ENCODE measurements at regions not wholly inside any gene's neighbourhood (a gene's known extent, or its start where the extent isn't known, plus 50 kb on each side); places are given as distances from the start of the nearest gene placed in this dataset.
A peak's percentile ranks its signal among the peaks of the same experiment; 100 is the strongest.

DNA sequence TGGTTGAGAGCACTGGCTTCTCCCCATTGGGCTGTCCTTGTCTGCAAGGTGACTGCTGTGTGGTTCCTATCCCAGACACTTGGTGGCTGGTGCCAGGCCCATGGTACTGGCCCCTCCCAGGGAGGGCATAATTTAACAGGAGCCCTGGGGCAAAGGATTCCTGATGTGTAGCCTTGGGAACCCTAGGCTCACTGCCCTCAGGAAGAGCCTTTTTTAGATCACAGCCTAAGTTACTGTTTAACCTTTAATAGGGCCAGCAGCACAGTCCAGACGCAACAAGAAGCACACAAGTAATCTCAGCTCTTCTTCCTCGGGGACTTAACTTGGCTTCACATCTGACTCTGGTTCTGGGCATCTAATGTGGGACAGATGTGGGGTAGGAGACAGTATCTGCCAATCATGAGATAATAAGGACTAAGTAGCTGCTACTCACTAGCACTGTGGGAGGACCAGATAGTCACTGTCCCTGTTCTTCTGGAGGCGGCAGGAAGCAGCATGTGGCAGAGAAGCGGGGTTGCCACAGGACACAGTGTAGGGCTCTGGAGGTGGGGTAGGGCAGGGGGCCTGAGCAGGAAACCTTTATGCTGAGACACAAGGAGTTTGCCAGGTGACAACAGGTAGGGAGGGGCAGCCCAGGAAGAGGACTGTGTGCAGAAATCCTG, 136.3 kb downstream of the TMEM17 start:
- Mint-ChIP-seq H3K27me3 (no peaks in the 10 kb centered on the region), H3K9me3 (peaks cover 0 to 10% (median 2%) of the 10 kb centered on the region in 7 donors), H3K4me1 (no peaks in the 10 kb centered on the region), H3K27ac (no peak overlapping the region), H3K4me3 (no peak overlapping the region), H3K36me3 (no peaks in the 10 kb centered on the region)
- peaks cover 0 to 8% of the 10 kb centered on the region in 2 experiments for H3K9me3 ChIP-seq (ENCODE audit: control insufficient read depth in 2 of 2, low read length in 2 of 2)
- H3K36me3 ChIP-seq (ENCODE audit: control insufficient read depth, insufficient read depth, low read length): no peaks in the 10 kb centered on the region
- DNase-seq (no peak), ATAC-seq (ENCODE audit: low read depth in 2 of 2) (no peak)
- H3K4me3 ChIP-seq (ENCODE audit: low read depth, low read length): no peak overlapping the region
- no peaks in the 10 kb centered on the region for H3K4me1 ChIP-seq (ENCODE audit: control insufficient read depth, insufficient read depth, low read length, poor library complexity, severe bottlenecking)
- H3K27me3 ChIP-seq (ENCODE audit: control insufficient read depth, insufficient read depth, low read length): no peaks in the 10 kb centered on the region
- no peak overlapping the region for H3K27ac ChIP-seq (ENCODE audit: insufficient read depth, low read length, poor library complexity, severe bottlenecking)

DNA sequence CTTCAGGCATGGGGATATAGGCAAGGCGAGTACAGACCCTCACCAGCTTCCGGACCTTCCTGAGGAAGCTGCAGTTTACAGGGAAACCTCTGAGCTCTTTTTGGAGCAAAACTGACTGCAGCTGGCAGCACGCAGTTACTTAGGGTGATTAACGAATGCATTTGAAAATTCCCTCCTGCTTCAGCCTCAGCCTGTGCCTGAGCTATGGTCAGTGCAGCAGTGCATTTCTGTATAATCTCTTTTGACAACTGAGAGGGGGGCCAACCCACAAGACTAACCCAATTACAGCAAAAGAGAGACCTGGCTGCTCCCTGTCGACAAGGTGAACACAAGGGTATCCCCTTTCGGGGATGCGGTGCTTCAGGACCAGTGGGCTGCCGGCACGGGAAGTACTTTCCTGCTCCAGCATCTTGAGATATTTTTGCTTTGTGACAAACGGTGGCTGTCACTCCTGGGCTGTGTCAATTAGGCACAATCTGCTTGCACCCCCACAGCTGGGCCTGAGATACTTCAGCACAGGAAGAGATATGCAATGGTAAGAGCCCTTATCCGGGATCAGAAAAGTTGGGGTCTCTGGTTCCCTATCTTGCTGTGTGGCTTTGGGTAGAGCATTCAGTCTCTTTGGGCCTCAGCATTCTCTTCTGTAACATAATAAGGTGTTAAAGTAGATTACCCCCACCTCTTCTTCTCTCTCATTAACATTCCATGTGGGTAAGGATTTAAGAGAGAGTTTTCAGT, 141.0 kb downstream of the TMEM17 start:
- Mint-ChIP-seq H3K27me3 (no peaks in the 10 kb centered on the region), H3K9me3 (no peaks in the 10 kb centered on the region), H3K4me3 (no peak overlapping the region), H3K4me1 (no peaks in the 10 kb centered on the region), H3K36me3 (no peaks in the 10 kb centered on the region), H3K27ac (peak overlapping the region in 1 of 3 donors; percentile 38)
- no peaks in the 10 kb centered on the region for H3K4me1 ChIP-seq (ENCODE audit: control insufficient read depth, insufficient read depth, low read length, poor library complexity, severe bottlenecking)
- H3K36me3 ChIP-seq (ENCODE audit: control insufficient read depth, insufficient read depth, low read length): no peaks in the 10 kb centered on the region
- no peaks in the 10 kb centered on the region for H3K27me3 ChIP-seq (ENCODE audit: control insufficient read depth, insufficient read depth, low read length)
- H3K4me3 ChIP-seq (ENCODE audit: low read depth, low read length): no peak overlapping the region
- no peak overlapping the region for H3K27ac ChIP-seq (ENCODE audit: insufficient read depth, low read length, poor library complexity, severe bottlenecking)
- ATAC-seq (ENCODE audit: low read depth in 2 of 2) (no peak), DNase-seq (no peak)
- no peaks in the 10 kb centered on the region for H3K9me3 ChIP-seq (ENCODE audit: control insufficient read depth in 2 of 2, low read length in 2 of 2)

DNA sequence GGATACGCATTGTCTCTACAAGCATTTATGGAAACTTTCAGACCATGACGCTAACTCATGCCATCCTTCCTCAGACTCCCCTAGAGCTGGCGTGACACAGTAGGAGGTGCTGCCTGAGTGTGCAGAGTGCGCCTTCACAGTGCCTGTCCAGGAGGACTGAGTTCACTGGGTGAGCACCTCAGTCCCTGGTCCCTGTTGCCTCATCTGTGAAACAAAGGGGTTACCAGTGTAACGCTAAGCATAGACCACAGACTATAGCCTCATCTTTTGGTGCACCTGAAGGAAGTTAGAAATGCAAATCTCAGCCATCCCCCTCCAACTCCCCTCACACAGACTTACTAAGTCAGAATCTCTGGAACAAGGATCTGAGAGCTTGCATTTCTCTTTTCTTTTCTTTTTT, 142.8 kb downstream of the TMEM17 start:
- no peak overlapping the region for H3K4me3 Mint-ChIP-seq

DNA sequence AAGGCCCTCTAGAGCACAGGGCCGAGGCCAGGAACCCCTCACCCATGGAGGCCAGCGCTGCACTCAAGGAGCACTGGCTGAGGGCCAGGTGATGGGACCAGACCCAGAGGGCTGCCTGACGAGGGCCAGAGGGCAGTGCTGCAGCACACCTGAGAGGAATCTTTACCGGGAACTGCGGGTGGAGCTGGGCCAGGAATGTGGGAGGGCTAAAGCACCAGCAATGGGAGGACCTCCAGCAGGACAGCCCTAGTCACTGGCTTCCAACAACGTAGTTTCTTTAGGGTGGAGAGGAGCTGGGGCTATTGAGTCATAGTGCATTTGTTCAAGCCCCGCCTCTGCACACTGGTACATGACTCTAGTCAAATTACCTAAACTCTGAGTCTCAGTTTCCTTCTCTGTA, 143.4 kb downstream of the TMEM17 start:
- H3K27me3 ChIP-seq (ENCODE audit: control insufficient read depth, insufficient read depth, low read length): no peaks in the 10 kb centered on the region
- H3K9me3 ChIP-seq (ENCODE audit: control insufficient read depth in 2 of 2, low read length in 2 of 2): no peaks in the 10 kb centered on the region
- no peak overlapping the region for H3K4me3 ChIP-seq (ENCODE audit: low read depth, low read length)
- Mint-ChIP-seq H3K4me3 (no peak overlapping the region), H3K4me1 (peaks cover 0 to 2% (median 0%) of the 10 kb centered on the region in 4 donors), H3K27ac (no peak overlapping the region), H3K27me3 (no peaks in the 10 kb centered on the region), H3K36me3 (no peaks in the 10 kb centered on the region), H3K9me3 (no peaks in the 10 kb centered on the region)
- DNase-seq: no peak
- no peaks in the 10 kb centered on the region for H3K4me1 ChIP-seq (ENCODE audit: control insufficient read depth, insufficient read depth, low read length, poor library complexity, severe bottlenecking)
- H3K27ac ChIP-seq (ENCODE audit: insufficient read depth, low read length, poor library complexity, severe bottlenecking): no peak overlapping the region
- ATAC-seq (ENCODE audit: low read depth in 2 of 2): no peak
- no peaks in the 10 kb centered on the region for H3K36me3 ChIP-seq (ENCODE audit: control insufficient read depth, insufficient read depth, low read length)

More for the DNA sequence above, 142.8 kb downstream of the TMEM17 start:
- Mint-ChIP-seq H3K9me3 (no peaks in the 10 kb centered on the region), H3K27ac (no peak overlapping the region), H3K36me3 (no peaks in the 10 kb centered on the region), H3K27me3 (no peaks in the 10 kb centered on the region), H3K4me1 (peaks cover 0 to 2% (median 0%) of the 10 kb centered on the region in 4 donors)
- DNase-seq: no peak
- Histone ChIP-seq H3K4me3 (ENCODE audit: low read depth, low read length) (no peak overlapping the region), H3K27me3 (ENCODE audit: control insufficient read depth, insufficient read depth, low read length) (no peaks in the 10 kb centered on the region), H3K36me3 (ENCODE audit: control insufficient read depth, insufficient read depth, low read length) (no peaks in the 10 kb centered on the region), H3K27ac (ENCODE audit: insufficient read depth, low read length, poor library complexity, severe bottlenecking) (no peak overlapping the region), H3K4me1 (ENCODE audit: control insufficient read depth, insufficient read depth, low read length, poor library complexity, severe bottlenecking) (no peaks in the 10 kb centered on the region), H3K9me3 (ENCODE audit: control insufficient read depth in 2 of 2, low read length in 2 of 2) (no peaks in the 10 kb centered on the region)
- ATAC-seq (ENCODE audit: low read depth in 2 of 2): no peak

DNA sequence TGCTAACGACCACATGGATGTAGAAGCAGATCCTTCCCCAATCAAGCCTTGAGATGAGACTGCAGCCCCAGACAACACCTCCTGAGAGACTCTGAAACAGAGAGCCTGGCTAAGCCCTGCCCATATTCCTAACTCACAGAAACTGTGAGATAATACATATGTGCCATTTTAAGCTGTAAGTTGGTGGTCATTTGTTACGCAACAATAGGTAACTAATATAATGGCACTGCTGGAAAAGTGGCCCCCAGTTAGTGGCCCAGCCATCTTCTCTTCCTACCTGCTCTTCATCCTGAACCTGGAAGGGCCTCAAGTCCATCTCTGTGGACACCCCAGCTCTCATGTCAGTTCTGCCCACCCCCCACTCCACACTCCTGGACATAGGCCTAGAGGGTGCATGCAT, 144.0 kb downstream of the TMEM17 start:
- no peaks in the 10 kb centered on the region for H3K9me3 Mint-ChIP-seq
- no peak overlapping the region for H3K27ac ChIP-seq (ENCODE audit: insufficient read depth, low read length, poor library complexity, severe bottlenecking)

DNA sequence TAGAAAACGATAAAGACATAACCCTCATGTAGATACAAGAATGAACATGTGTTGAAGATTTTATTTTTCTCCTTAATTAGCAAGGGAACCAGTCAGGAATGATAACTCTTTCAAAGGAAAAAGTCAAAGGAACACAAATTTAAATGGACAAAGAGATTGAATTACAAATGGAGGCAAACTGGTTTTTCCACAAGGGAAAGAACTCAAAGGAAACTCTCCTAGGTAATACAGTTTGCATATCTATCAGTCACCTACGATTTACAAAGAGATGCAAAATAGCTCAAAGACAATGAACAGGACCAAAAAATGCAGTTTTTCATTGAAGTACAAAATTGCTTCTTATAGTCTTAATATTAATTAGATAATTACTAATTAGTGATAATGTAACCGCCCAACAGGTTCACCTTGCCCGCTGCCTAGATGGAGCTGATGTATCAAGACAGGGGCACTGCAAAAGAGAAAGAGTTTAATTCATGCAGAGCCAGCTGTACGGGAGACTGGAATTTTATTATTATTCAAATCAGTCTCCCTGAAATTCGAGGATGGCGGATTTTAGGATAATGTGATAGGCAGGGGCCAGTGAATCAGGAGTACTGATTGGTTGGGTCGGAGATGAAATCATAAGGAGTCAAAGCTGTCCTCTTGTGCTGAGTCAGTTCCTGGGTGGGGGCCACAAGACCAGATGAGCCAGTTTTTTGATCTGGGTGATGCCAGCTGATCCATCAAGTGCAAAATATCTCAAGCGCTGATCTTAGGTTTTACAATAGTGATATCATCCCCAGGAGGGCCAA, 151.0 kb downstream of the TMEM17 start:
- no peak overlapping the region for H3K4me3 ChIP-seq (ENCODE audit: low read depth, low read length)
- no peaks in the 10 kb centered on the region for H3K4me1 ChIP-seq (ENCODE audit: control insufficient read depth, insufficient read depth, low read length, poor library complexity, severe bottlenecking)
- Mint-ChIP-seq H3K4me3 (no peak overlapping the region), H3K36me3 (no peaks in the 10 kb centered on the region), H3K27ac (no peak overlapping the region), H3K9me3 (peaks cover 0 to 8% (median 3%) of the 10 kb centered on the region in 7 donors), H3K27me3 (no peaks in the 10 kb centered on the region), H3K4me1 (peaks cover 0 to 2% (median 0%) of the 10 kb centered on the region in 4 donors)
- DNase-seq (no peak), ATAC-seq (ENCODE audit: low read depth in 2 of 2) (no peak)
- peaks cover 0 to 5% of the 10 kb centered on the region in 2 experiments for H3K9me3 ChIP-seq (ENCODE audit: control insufficient read depth in 2 of 2, low read length in 2 of 2)
- H3K27me3 ChIP-seq (ENCODE audit: control insufficient read depth, insufficient read depth, low read length): no peaks in the 10 kb centered on the region
- H3K36me3 ChIP-seq (ENCODE audit: control insufficient read depth, insufficient read depth, low read length): no peaks in the 10 kb centered on the region
- H3K27ac ChIP-seq (ENCODE audit: insufficient read depth, low read length, poor library complexity, severe bottlenecking): no peak overlapping the region

More for the DNA sequence above, 144.0 kb downstream of the TMEM17 start:
- Mint-ChIP-seq H3K36me3 (no peaks in the 10 kb centered on the region), H3K27ac (no peak overlapping the region), H3K4me3 (no peak overlapping the region), H3K27me3 (no peaks in the 10 kb centered on the region), H3K4me1 (peaks cover 0 to 2% (median 0%) of the 10 kb centered on the region in 4 donors)
- Histone ChIP-seq H3K27me3 (ENCODE audit: control insufficient read depth, insufficient read depth, low read length) (no peaks in the 10 kb centered on the region), H3K4me3 (ENCODE audit: low read depth, low read length) (no peak overlapping the region), H3K4me1 (ENCODE audit: control insufficient read depth, insufficient read depth, low read length, poor library complexity, severe bottlenecking) (no peaks in the 10 kb centered on the region), H3K9me3 (ENCODE audit: control insufficient read depth in 2 of 2, low read length in 2 of 2) (no peaks in the 10 kb centered on the region), H3K36me3 (ENCODE audit: control insufficient read depth, insufficient read depth, low read length) (no peaks in the 10 kb centered on the region)
- ATAC-seq (ENCODE audit: low read depth in 2 of 2): no peak
- no peak for DNase-seq

DNA sequence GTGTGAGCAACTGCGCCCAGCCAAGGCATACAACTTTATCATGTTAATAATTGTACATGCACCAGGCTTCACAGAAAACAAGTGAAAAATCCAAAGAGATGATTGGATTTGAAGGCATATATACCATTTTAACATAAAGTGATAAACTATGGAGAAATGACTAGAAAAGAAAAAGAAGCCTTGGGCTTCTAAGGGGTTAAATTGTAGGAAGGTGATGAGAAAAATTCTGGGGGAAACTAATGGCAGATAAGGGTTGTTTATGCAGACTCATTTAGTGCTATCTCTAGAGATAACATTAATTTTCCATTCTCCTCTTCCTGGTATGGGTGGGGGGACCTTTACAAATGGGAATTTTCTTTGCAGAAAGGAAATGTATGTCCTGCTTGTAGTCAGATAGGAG, 154.0 kb downstream of the TMEM17 start:
- peaks cover 0 to 8% (median 3%) of the 10 kb centered on the region in 7 donors for H3K9me3 Mint-ChIP-seq
- Histone ChIP-seq H3K4me1 (ENCODE audit: control insufficient read depth, insufficient read depth, low read length, poor library complexity, severe bottlenecking) (no peaks in the 10 kb centered on the region), H3K27ac (ENCODE audit: insufficient read depth, low read length, poor library complexity, severe bottlenecking) (no peak overlapping the region), H3K4me3 (ENCODE audit: low read depth, low read length) (no peak overlapping the region), H3K9me3 (ENCODE audit: control insufficient read depth in 2 of 2, low read length in 2 of 2) (peaks cover 0 to 5% of the 10 kb centered on the region in 2 experiments), H3K27me3 (ENCODE audit: control insufficient read depth, insufficient read depth, low read length) (no peaks in the 10 kb centered on the region), H3K36me3 (ENCODE audit: control insufficient read depth, insufficient read depth, low read length) (no peaks in the 10 kb centered on the region)
- peaks cover 4% of the 10 kb centered on the region for H3K27me3 Mint-ChIP-seq
- no peak overlapping the region for H3K27ac Mint-ChIP-seq
- DNase-seq (no peak), ATAC-seq (ENCODE audit: low read depth in 2 of 2) (no peak)
- H3K4me1 Mint-ChIP-seq: no peaks in the 10 kb centered on the region
- H3K36me3 Mint-ChIP-seq: no peaks in the 10 kb centered on the region
- no peak overlapping the region for H3K4me3 Mint-ChIP-seq

All from CD4-positive, CD25-positive, alpha-beta regulatory T cell (primary cell).